ENCODE measurements at regions not wholly inside any gene's neighbourhood (a gene's known extent, or its start where the extent isn't known, plus 50 kb on each side); places are given as distances from the start of the nearest gene placed in this dataset.

DNA sequence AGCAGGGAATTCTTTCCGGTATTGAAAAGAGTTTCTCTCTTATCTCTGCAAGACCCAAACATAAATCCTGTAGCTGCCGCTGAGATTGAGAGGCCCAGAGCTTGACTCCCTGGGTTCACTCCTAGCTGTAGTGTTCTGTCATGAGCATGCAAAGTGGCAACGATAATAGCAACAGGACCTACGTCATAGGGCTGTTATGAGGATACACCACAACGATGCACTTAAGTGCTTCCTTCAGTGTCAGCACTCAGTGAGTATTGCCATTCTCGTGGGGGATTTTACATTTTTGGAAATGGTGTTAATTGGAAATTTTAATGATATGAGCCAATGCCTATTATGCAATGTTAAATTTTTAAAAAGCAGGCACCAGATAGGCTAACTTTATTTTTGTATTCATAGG, 199.8 kb downstream of the CYLD start:
- H3K36me3 Mint-ChIP-seq = no peaks in the 10 kb centered on the region
- TF ChIP-seq, protein P1, sequence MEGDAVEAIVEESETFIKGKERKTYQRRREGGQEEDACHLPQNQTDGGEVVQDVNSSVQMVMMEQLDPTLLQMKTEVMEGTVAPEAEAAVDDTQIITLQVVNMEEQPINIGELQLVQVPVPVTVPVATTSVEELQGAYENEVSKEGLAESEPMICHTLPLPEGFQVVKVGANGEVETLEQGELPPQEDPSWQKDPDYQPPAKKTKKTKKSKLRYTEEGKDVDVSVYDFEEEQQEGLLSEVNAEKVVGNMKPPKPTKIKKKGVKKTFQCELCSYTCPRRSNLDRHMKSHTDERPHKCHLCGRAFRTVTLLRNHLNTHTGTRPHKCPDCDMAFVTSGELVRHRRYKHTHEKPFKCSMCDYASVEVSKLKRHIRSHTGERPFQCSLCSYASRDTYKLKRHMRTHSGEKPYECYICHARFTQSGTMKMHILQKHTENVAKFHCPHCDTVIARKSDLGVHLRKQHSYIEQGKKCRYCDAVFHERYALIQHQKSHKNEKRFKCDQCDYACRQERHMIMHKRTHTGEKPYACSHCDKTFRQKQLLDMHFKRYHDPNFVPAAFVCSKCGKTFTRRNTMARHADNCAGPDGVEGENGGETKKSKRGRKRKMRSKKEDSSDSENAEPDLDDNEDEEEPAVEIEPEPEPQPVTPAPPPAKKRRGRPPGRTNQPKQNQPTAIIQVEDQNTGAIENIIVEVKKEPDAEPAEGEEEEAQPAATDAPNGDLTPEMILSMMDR (conservative IDR thresholded peaks at IDR 0.05) = no peak
- H3K27ac Mint-ChIP-seq = no peak overlapping the region
- peaks cover 5% of the 10 kb centered on the region for H3K27me3 Mint-ChIP-seq
- H3K9me3 Mint-ChIP-seq = no peaks in the 10 kb centered on the region
- no peak for DNase-seq (ENCODE audit: extremely low spot score, unreplicated experiment)
- no peak overlapping the region for H3K4me3 Mint-ChIP-seq
- H3K4me1 Mint-ChIP-seq (ENCODE audit: unreplicated experiment) = peaks cover 9% of the 10 kb centered on the region

DNA sequence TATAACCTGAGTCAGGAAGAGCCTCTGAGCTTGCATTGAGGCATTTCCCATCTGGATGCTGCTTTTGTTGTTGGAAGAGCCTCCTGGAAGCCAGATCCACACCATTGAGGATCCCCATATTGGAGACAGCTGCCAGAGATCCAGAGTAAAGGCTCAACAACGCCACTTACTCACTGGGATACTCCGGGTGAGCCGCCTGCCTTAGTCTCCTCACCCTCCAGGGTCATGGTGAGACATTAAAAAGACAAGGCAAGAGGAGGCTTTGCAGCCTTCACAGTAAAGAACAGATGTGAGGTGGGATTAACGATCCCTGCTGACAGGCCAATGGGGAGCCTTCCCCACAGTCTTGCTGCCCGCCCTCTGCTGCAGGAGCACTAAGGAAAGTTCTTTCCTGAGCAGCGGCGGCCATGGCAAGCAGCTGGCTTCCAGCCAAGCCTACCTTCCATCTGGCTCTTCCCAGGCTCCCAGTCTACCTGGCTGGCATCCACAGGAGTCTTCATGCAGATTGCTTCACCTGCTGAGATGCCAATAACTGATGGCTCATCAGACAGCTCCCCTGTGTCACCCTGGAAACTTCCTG, 198.5 kb downstream of the CYLD start:
- H3K9me3 Mint-ChIP-seq = no peaks in the 10 kb centered on the region
- H3K4me3 Mint-ChIP-seq = no peak overlapping the region
- no peak overlapping the region for H3K27ac Mint-ChIP-seq
- TF ChIP-seq, protein P1 (conservative IDR thresholded peaks at IDR 0.05) = no peak
- H3K4me1 Mint-ChIP-seq (ENCODE audit: unreplicated experiment) = peaks cover 14% of the 10 kb centered on the region
- H3K27me3 Mint-ChIP-seq = peaks cover 5% of the 10 kb centered on the region
- no peak for DNase-seq (ENCODE audit: extremely low spot score, unreplicated experiment)
- no peaks in the 10 kb centered on the region for H3K36me3 Mint-ChIP-seq

DNA sequence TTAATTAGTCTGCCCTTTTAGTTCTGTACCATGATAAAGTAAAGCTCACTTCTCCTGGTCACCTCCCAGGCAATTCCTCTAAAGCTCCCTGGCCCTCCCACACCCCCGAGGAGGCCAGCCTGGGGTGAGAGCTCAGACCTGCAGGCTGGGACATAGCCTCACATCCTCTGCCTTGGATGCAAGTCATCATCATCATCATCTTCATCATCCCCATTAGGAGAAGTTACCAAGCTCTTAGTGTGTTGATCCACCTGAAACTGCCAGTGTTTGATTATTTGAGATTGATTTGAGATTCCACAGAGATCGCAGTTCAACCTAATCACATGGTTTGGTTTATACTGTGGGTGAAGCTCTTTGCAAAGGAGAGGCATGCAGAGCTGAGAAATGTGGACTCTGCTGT, 197.5 kb downstream of the CYLD start:
- Mint-ChIP-seq H3K4me3 (no peak overlapping the region), H3K27ac (no peak overlapping the region)
- TF ChIP-seq, protein P1 (conservative IDR thresholded peaks at IDR 0.05) = no peak

DNA sequence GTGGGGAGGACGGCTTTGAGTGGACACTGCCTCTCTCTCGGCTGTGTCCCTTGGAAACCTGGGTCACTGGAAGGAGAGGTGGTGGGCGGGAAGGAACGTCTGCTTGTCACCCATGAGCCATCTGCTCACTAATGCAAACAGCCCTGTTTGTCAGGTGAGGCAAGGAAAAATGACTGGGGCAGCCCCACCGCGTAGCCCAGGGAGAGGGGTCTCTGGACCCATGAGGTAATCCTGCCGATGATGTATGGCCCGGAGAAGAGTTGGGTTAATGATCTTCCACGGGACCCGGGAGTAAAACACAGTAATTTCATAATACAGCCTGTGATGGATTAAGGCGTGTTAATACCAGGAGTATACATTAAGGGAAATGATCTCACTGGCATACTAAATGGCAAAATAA, 197.0 kb downstream of the CYLD start:
- TF ChIP-seq, protein P1 (conservative IDR thresholded peaks at IDR 0.05) = no peak
- Mint-ChIP-seq H3K4me3 (no peak overlapping the region), H3K27ac (no peak overlapping the region), H3K27me3 (no peaks in the 10 kb centered on the region), H3K4me1 (ENCODE audit: unreplicated experiment) (peaks cover 9% of the 10 kb centered on the region), H3K36me3 (no peaks in the 10 kb centered on the region), H3K9me3 (no peaks in the 10 kb centered on the region)
- DNase-seq (ENCODE audit: extremely low spot score, unreplicated experiment) = no peak

More for the DNA sequence above, 197.5 kb downstream of the CYLD start:
- peaks cover 13% of the 10 kb centered on the region for H3K4me1 Mint-ChIP-seq (ENCODE audit: unreplicated experiment)
- no peak for DNase-seq (ENCODE audit: extremely low spot score, unreplicated experiment)
- no peaks in the 10 kb centered on the region for H3K9me3 Mint-ChIP-seq
- H3K27me3 Mint-ChIP-seq = peaks cover 4% of the 10 kb centered on the region
- no peaks in the 10 kb centered on the region for H3K36me3 Mint-ChIP-seq

DNA sequence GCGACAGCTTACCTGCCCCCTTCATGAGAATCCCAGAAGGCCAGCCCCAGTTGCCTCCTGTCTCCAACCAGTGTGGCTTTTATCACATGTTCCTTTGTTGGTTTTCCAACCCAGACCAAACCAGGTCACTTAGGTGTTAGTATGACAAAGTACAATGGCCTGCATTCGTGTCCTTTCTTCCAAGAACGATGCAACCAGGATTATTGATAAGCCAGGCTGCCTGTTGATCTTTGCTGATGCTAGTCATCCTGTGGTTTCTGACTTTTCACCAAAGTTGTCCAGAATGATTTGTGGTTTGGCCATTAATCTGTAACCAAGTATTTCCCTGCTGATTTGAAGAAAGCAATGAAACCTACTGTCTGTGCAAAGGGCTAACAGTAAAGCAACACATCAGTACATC, 191.4 kb downstream of the CYLD start:
- TF ChIP-seq, protein P1 (conservative IDR thresholded peaks at IDR 0.05) = no peak
- H3K36me3 Mint-ChIP-seq = no peaks in the 10 kb centered on the region

More for the DNA sequence above, 191.4 kb downstream of the CYLD start:
- H3K9me3 Mint-ChIP-seq = no peaks in the 10 kb centered on the region
- H3K27me3 Mint-ChIP-seq = peaks cover 9% of the 10 kb centered on the region
- H3K4me1 Mint-ChIP-seq (ENCODE audit: unreplicated experiment) = peaks cover 5% of the 10 kb centered on the region
- H3K4me3 Mint-ChIP-seq = no peak overlapping the region
- H3K27ac Mint-ChIP-seq = no peak overlapping the region
- no peak for DNase-seq (ENCODE audit: extremely low spot score, unreplicated experiment)

Data from type B pancreatic cell (in vitro differentiated cells).